CD4-positive, alpha-beta T cell treated with Interleukin-4 for 4 hours (primary cell): ENCODE measurements at regions not wholly inside any gene's neighbourhood (a gene's known extent, or its start where the extent isn't known, plus 50 kb on each side); places are given as distances from the start of the nearest gene placed in this dataset.

Source experiments
- DNase-seq: peaks from one replicate; pipeline ENCODE4 v3.0.0-alpha.2; 2020

DNA sequence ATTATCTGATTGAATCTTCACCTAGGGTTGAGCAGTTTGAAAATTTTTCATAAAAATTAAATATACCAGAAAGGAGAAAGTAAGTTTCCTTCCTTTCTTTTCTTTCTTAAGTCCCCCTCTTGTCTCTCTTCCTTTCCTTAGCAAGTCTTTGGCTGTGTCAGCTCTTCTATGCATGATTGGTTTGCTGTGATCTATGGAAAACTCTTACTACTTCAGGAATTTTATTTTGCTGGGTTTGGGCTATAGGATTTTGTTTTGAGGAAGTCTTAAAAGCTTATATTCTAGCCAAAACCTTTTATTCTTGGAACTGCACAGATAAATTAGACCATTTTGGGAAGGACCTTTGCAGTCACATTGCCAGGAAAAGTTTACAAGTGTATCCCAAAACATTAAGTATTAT, 173.4 kb upstream of the CITED2 start:
- no peak for DNase-seq

DNA sequence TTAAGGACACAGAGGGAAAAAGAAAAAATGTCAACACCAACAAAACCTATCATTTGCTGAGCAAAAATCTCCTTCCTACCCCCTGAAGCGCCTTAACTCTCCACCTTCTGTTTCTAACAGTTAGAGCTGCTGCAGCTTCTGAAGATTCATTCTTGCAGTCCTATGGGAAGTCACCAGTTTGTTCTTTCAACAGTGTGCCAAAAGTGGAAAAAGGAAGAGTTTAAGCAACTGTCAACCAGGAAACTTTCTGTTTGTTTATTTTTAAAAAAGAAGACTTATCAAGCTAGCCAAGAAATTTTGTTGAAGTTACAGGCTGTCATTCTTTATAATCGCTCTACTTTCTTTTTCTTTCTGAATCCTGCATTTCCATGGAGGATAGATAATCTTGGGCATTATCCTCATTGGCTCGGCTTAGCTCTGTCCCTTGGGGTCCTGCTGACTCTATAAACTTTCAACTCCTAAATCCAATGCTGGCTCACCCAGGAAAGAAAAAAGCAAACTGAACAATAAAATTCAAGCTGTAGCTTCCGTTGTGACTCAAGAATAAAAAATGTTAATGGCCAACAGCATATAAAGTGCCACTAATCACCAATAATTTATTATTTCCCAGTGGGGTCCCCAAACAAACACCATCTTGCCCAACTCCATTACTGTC, 172.8 kb upstream of the CITED2 start:
- no peak for DNase-seq

DNA sequence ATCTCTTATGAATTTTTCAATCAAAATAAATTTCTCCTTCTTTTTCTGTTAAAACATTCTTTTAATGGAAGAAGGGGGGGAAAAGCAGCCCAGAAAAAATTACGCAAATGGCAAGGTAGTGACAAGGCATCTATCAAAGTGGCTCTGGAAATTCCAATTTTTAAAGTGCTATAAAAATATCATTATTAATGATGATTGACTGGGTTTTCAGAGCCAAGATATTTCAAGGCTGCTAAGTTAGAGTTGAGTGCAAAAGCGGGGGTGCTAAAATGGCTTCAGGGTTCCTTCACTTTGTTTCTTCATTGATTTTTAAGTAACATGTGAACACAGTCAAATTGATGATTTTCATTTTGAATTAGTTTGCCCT, 171.6 kb upstream of the CITED2 start:
- no peak for DNase-seq

DNA sequence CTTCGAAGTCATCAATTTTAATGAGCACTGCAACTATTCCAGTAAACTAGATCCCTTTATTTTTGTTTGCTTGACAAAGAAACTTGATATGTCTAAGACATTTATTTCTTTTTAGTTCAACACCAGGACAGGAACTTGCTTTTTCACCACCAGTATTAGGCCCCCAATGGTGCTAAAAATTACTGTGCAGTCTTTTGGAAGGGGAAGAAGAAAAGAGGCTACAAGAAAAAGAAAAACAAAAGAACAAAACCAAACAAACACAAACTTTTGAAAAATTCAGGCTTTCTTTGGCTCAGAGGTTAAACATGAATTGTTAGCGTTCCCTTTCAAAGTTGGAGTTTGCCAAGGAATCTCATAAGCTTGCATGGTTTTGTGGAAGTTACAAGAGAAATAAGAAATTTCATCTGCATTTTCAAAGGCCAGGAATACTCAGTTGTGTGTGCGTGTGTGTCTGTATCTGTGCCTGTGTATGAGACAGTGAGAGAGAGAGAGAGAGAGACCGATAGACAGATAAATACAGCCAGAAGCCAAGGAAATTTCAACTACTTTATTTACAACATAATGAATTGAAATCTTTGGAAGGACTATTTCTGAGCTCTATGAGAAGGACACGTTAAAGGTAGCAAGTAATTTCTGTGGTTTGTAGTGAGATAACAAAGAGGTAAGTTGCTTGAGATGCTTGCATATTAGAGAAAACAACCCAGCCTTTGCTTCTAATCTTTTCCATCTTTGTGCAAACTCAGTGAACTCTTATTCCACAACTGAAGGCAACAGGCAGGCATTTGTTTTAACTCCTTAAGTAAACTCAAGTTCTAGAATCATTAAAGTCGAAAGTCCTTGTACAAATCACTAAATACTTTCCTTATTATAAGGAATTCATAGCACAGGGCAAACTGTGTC, 171.0 kb upstream of the CITED2 start:
- DNase-seq = no peak

DNA sequence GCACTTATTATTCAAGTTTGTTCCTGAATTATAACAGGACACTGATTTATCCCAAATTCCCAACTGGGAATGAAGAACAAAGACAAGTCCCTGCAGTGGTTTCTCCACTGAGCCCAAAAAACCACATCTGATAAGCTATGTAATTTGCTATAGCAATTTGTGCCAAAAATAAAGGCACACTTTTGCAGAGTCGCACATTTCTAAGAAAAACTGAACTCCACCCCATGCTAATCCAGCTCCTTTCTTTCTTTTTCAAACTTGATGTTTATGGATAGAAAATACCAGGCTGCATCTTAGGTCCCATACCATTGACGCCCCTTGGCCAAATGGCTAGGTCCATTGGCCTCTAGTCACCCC, 170.2 kb upstream of the CITED2 start:
- no peak for DNase-seq

DNA sequence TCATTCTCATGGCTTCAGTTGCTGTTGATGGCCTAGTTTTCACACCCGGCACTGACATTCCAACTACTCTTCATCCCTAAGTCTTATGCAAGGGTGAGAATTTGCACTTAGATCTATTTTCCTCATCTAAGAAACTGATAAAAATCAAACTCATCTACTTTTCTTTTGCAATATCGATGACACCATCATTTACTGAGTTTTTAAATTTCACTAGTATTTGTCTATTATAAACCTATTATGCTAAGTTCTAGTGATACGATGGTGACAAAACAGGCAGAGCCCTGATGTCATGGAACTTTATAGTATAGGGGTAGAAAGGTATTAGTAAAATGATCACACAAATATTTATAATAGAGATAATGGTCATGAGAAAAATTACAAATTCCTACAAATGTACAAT, 167.9 kb upstream of the CITED2 start:
- no peak for DNase-seq

DNA sequence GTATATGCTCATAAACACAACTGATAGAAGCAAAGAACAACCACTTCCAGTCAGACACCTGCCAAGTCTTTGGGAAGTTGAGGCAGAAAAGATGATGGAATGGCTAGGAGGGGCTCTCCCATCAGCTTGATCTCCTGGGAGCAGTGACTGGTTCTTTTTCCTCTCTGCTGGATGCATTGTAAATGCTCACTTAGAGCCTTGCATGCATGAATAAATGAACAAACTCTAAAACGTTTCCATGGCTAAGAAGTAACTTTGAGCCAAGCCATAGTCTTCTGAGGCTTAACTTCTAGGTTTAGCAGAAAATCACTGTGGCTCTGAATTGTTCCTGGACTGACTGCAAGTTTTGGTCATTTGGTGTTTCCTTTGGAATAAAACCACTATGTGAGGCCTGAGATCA, 166.4 kb upstream of the CITED2 start:
- DNase-seq = no peak

DNA sequence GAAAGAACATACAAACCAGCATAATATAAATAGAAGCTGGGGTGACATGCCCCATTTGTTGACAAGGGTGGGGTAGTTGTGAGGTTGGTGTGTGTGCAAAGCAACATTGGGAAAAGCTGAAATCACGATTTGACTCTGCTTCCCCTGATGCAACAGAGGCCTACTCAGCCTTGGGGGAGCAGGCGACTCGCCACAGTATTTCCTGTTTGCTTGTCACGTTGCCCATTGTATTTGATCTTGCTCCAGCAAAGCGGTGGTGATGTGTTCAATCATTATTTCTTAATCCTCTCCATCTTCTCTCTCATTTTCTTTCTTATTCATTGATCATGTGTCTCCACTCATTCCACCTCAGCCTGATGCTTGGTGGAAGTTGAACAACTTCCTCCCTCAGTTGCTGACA, 165.8 kb upstream of the CITED2 start:
- peak; percentile 80 for DNase-seq

DNA sequence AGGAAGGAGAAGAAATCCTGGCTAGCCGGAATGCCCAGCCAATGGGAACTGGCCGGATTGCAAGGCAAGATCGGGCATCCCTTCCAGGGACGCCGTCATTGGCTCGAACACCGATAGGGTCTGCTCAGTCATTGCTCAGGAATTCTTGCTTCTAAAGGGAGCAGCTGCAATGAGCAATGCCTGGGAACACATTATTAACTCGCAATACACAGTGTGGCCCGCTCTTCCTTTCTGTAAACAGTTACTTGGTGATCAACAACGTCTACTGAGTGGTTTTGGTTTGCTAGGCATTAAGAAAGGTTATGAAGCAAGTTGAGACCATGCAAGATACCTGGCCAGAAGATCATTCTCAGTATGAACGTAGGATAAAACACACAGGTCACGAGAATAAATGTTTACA, 165.4 kb upstream of the CITED2 start:
- DNase-seq = no peak

DNA sequence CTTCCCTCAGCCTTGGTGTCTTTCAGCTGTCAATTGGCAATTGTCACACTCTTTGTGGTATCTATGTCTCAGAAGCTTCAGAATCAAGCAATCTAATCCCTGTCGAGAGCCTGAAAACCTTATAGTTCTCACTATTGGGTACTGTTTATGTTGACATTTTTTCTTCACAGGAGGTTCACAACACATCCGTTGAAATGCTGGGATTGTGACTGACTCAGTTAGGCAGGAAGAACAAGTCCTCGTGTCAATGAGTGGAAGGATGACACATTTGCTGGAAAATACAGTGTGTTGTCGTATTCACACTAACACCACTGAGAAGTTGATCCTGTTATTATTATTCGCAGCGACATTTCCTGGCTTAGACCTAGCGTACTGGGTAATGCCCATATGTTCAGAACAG, 163.9 kb upstream of the CITED2 start:
- DNase-seq = no peak

DNA sequence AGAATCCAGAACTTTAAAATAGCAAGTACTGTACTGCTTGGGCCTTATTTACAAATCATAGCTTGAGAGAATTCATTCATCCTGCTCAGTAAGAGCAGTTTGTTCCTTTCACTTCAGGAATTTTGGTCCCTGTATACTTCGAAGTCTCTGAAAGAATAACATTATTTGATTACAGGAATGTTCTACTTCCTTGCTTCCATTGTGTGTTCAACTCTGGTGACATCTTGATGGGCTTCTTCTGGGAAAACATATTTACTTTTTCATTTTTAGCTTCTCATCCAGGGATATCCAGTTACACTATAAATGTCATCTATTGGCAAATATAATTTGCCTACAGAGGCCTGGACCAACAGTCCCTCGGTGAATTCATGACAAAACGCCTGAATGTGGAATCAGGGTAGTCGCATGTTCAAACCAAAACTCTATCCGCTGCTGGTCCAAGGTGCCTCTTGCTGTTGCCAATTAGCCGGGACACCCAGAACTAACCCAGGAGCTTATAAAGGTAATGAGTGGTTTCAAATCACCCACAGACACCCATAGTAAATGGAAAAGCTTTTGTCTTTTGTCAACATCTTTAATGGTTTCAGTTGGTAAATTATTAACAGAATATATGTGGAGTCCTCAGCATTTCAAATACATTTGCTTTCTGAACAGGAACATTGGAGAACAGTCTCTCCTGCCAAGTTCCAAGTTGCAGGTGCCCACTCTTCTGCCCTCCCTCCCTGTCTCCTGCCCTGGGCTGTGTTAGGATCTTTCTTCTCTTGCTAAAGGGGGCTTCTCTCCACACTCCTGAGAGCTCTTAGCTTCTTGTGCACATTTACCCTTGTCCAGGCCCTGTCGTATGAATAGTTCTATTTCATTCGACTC, 162.5 kb upstream of the CITED2 start:
- DNase-seq = no peak

DNA sequence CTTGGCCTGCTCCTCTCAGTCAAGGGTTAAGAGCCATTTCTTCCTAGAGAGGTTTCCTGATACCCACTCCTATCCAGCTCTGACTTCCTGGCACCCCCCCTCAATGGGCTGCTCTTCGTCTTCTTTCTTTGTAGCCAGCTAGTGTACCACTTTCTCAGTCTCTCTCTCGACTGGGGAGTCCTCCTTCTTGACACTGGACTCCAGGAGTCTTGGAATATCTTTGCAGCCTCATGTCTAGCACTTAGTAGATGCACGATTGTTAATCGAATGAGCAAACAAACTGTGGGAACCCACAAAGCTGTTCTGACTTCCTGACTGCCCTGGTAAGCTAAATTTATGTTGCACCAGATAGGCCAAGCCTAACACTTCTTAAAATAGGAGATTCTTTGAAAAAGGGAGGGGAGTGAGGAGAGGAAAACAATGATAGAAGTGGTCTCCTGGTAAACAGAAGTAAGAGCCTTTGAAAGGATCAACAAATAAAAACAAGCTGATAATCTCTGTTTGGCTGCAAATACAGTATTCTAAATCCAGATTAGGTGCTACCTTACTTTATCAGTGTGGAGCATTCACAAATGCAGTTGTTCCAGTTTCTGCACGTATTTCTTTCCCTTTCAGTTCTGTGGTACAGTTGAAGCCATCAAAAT, 160.1 kb upstream of the CITED2 start:
- DNase-seq = peak; percentile 61

DNA sequence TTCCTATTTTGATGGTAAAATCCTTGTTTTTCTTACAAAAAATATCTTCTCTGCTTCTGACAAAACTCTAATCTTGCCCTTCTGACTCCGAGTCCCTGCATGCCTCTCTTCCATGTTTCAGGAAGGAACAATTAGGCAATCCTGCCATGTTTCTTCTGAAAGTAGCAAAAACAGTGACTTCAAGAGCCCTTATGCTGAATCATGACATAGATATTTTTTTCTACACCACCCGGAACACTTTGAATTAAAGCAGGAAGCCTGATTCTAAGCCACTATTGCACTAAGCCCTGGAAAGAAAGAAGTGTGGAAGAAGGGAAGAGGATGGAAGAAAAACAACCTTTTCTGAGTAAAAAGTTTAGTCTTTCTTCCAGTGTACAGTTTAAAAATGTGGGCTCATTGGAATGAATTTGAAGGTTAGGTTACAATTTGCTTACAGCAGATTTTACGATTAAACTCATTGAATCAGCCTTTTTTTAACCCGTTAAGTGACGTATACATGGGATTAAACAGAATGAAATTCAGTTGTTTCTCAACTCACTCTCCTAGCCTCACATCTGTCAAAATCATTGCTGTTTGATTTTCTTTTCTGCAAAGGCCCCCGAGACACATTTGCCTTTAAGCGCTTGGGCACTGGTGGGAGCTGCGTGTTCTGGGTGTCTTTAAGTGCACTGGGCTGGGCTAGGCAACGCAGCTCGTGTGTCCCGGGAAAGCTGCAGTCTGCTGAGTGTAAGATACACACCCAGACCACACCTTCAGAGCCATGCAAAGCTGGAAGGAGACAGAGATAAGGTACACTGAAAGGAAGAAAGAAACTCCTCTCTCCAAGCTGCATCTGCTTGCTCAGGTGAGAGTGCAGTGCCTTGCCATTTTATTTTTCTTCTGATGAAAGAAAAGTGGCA, 159.4 kb upstream of the CITED2 start:
- DNase-seq = no peak

DNA sequence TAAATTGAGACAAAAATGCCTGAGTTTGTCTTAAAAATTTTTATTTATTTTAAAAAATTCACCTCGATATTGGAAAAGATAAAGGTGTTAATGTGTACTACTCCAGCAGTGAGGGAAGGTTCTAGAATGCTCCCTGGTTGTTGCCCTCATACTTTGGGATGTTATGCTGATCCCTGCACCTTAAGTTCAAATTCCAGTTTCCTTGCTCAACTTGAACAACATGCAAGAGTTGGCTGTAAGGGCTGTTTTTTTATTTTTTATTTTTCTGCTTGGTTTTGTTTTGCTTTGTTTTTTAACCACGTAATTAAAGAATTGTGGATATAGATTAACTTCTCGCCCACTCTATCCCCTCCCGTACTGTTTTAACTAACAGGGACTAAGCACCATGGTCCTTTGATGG, 158.7 kb upstream of the CITED2 start:
- no peak for DNase-seq

DNA sequence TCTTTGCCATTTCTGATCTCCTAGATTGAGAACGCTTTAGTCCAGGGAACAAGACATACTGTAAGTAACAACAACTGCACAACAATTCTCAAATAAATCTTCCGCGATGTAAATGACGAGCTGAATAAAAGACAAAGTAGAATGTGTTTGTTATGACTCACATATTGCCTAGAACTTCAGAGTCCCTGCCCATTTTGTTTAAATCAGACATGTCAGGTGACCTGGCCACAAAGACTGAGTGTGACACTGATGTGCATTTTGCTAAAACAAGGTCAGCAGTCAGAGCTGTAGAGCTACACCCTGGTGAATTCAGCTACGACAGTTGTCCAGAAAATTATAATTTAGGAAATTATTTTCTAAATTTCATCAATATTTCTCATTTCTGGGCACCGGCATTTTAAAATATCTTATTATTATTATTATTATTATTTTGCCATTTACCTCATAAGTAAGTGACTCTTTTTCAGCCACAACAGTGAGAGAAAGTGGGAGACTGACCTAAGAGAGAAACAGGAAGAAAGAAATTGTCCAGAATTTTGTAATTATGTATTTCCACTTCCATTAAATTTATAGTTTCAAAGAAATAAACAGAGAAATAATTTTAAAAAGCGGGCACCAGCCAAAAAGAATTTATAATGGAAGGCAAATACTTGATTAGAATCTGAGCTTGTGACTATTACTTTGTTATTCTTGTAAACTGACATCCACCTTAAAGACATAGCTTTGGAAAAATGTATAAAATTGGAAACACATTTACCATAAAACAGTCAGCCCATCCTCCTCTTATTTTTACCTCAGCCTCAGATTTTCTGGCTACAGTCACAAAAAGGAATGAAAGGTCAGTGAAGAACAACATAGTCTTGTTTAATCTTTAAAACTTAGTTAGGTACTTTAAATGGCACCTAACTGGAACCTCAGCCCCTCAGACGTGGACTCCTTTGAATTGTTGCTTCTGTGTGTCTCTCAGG, 157.0 kb upstream of the CITED2 start:
- peak; percentile 91 for DNase-seq

DNA sequence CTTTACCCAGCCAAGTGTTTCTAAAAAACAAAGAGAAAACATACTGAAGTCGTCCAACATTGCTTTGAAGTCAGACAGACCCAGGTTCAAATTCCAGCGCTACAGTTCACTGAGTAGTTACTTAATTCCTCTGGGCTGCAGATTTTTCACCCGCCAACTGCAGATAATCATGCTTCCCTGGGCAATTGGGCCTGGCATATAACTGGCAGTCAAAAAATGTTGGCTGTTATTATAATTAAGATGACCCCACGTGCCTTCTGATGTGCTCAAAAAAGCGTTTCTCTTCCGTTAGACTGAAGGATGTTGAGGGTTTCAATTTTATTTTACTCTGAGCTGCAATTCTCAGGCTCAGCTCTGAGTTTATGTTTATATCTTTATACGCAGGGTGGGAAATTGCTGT, 156.1 kb upstream of the CITED2 start:
- DNase-seq = peak; percentile 29

DNA sequence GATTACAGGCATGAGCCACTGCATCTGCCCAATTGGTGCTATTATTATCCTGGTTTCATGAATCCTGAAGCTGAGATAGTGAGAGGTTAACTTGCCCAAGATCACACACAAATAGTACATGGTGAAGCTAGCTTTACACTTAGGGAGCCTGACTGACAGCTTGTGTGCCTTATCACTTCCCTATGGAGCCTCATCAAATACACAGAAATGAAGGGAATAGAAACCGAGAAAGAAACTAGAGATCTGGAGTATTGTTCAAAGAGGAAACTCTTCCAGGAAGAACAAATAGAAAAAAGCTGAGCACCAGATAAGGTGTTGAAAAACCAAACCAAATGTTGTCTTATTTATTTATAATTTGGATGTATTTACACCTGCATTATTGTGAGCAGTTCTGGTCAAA, 155.0 kb upstream of the CITED2 start:
- DNase-seq = no peak

DNA sequence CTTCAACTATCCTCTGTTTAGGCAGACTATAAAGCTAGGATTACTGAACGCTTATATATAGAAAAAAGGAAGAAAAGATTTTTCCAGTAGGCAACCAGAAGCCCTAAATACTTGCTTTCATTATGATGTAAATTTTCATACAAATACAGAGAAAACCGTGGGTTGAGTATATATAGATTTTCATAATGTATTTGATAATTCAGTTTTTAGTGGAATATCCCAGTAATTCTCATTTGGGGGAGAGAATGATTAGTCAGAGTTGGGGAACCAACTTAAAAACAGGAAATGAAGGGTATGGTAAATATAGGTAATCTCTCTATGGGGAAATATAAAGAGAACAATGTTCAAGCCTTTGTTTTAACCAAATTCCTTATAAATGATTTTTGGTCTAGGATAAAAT, 154.0 kb upstream of the CITED2 start:
- no peak for DNase-seq

DNA sequence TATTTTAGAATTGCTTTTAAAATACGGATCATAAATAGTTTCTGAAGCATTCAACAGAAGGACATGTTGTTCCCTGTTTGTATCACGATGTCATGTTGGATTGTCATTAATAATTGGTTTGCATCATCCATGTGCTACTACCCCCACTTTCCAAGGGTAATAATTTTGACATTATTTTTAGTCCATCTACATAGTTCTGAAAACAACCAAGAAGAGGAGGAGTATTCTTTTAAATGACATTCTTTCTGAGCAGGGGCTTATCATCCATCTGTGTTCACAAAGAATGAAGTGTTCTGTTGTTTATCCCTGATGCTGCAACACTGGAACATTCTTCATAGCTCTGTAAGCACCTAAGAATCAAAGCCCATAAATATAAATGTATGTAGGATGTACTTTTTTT, 151.0 kb upstream of the CITED2 start:
- DNase-seq = no peak

DNA sequence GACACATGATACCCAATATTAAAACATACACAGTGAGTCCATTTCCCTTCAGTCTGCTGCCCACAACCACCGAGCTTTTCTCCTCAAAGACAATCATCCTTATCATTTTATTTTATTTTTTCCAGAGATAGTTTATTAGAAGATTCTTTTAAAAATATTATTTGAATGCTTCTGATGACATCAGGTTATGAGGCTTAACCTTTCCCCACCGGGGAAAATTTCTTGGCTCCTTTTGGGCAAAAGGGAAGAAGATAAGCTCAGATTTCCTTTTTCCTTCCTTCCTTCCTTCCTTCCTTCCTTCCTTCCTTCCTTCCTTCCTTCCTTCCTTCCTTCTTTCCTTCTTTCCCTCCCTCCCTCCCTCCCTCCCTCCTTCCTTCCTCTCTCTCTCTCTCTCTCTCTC, 149.5 kb upstream of the CITED2 start:
- DNase-seq = no peak
